OCI-LY1 (cell line): ENCODE measurements at regions not wholly inside any gene's neighbourhood (a gene's known extent, or its start where the extent isn't known, plus 50 kb on each side); places are given as distances from the start of the nearest gene placed in this dataset.

Source experiments
- H2AFZ ChIP-seq: fragments of 200-600 bp; sonication (generic), shearing (Covaris generic); 2 replicates; pipeline ENCODE4 v1.6.0; 2014; ENCODE audit warnings: antibody characterized with exemption, mild to moderate bottlenecking, low read length
- H3F3A ChIP-seq: fragments of 200-600 bp; sonication (generic), shearing (Covaris generic); 2 replicates; pipeline ENCODE4 v1.6.0; 2014; ENCODE audit warnings: mild to moderate bottlenecking, antibody characterized with exemption, low read length, moderate library complexity; ENCODE audit not compliant: insufficient read depth
- H3K27ac ChIP-seq: fragments of 200-600 bp; sonication (generic); 2 replicates; pipeline ENCODE4 v1.5.1; 2014; ENCODE audit warnings: low read length, mixed run types, mild to moderate bottlenecking, low read depth; ENCODE audit not compliant: poor library complexity, severe bottlenecking
- H3K27me3 ChIP-seq: fragments of 200-600 bp; sonication (generic); 2 replicates; pipeline ENCODE4 v1.6.0; 2014; ENCODE audit warnings: antibody characterized with exemption, mild to moderate bottlenecking, low read length, moderate library complexity; ENCODE audit not compliant: insufficient read depth
- H3K36me3 ChIP-seq: fragments of 200-600 bp; sonication (generic); 2 replicates; pipeline ENCODE4 v1.6.1; 2014; ENCODE audit warnings: mild to moderate bottlenecking, antibody characterized with exemption, low read length, moderate library complexity, mixed read lengths; ENCODE audit not compliant: insufficient read depth
- H3K4me1 ChIP-seq: fragments of 200-600 bp; sonication (generic); 2 replicates; pipeline ENCODE4 v1.5.1; 2014; ENCODE audit warnings: mild to moderate bottlenecking, low read length, moderate library complexity; ENCODE audit not compliant: insufficient read depth, severe bottlenecking
- H3K4me2 ChIP-seq: fragments of 200-600 bp; sonication (generic), shearing (Covaris generic); 2 replicates; pipeline ENCODE4 v1.6.1; 2014; ENCODE audit warnings: low read length
- H3K4me3 ChIP-seq: fragments of 200-600 bp; sonication (generic); 2 replicates; pipeline ENCODE4 v1.5.1; 2014; ENCODE audit warnings: low read length, low read depth, mild to moderate bottlenecking, mixed read lengths; ENCODE audit not compliant: poor library complexity, severe bottlenecking
- H3K79me2 ChIP-seq: fragments of 200-600 bp; shearing (Covaris generic); 2 replicates; pipeline ENCODE4 v1.6.1; 2016; ENCODE audit warnings: mixed run types, low read length, mixed read lengths; ENCODE audit not compliant: insufficient read depth
- H3K9ac ChIP-seq: fragments of 200-600 bp; sonication (generic), shearing (Covaris generic); 2 replicates; pipeline ENCODE4 v1.6.1; 2014; ENCODE audit warnings: mild to moderate bottlenecking, low read length, mixed read lengths
- H3K9me2 ChIP-seq: fragments of 200-600 bp; sonication (generic), shearing (Covaris generic); 2 replicates; pipeline ENCODE4 v1.6.1; 2014; ENCODE audit warnings: low read depth, mild to moderate bottlenecking, low read length, mixed read lengths
- H3K9me3 ChIP-seq: fragments of 200-600 bp; shearing (Covaris generic); 2 replicates; pipeline ENCODE4 v1.6.1; 2014; ENCODE audit warnings: low read length, mixed read lengths
- H4K20me1 ChIP-seq: fragments of 200-600 bp; sonication (generic), shearing (Covaris generic); 2 replicates; pipeline ENCODE4 v1.6.0; 2016; ENCODE audit warnings: mild to moderate bottlenecking, low read length; ENCODE audit not compliant: insufficient read depth
- CTCF ChIP-seq: fragments of 200-600 bp; sonication (generic), shearing (Covaris generic); IDR thresholded peaks from 2 replicates; pipeline ENCODE4 v1.5.1; 2017; ENCODE audit warnings: mild to moderate bottlenecking, antibody characterized with exemption, low read length, moderate library complexity, mixed read lengths
- EZH2 ChIP-seq: fragments of 200-600 bp; sonication (generic), shearing (Covaris generic); IDR thresholded peaks from 2 replicates; pipeline ENCODE4 v1.8.0; 2017; ENCODE audit warnings: borderline replicate concordance, mixed run types, mild to moderate bottlenecking, antibody characterized with exemption, low read length, moderate library complexity, mixed read lengths

DNA sequence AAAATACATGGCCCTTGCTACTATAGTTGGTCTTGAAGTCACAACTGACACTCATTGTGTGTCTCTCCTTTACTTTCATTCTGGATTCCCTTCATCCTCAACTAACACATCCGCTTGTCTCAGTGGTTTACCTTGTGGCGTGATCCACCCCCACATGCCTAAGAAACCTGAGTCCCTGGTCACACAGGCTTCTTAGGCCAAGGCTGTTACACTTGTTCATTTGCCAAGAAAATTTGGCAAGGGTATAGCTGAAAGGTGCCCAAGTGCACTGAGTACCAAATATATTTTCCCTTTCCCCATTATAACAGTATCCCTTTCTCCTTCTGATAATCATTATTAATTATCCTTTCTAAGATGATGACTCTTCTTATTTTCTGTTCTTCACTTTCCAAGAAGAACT, 207.6 kb upstream of the STAC start:
- Histone ChIP-seq H3K27ac (no peak overlapping the region), H3K27me3 (no peaks in the 10 kb centered on the region), H3K9me2 (no peaks in the 10 kb centered on the region), H3K9me3 (no peaks in the 10 kb centered on the region), H3K9ac (no peak overlapping the region), H2AFZ (no peak overlapping the region), H3K4me2 (no peak overlapping the region), H3K79me2 (no peaks in the 10 kb centered on the region), H3K4me3 (no peak overlapping the region), H3K36me3 (no peaks in the 10 kb centered on the region), H3F3A (no peaks in the 10 kb centered on the region), H4K20me1 (no peaks in the 10 kb centered on the region), H3K4me1 (no peaks in the 10 kb centered on the region)
- TF ChIP-seq CTCF: no peak

DNA sequence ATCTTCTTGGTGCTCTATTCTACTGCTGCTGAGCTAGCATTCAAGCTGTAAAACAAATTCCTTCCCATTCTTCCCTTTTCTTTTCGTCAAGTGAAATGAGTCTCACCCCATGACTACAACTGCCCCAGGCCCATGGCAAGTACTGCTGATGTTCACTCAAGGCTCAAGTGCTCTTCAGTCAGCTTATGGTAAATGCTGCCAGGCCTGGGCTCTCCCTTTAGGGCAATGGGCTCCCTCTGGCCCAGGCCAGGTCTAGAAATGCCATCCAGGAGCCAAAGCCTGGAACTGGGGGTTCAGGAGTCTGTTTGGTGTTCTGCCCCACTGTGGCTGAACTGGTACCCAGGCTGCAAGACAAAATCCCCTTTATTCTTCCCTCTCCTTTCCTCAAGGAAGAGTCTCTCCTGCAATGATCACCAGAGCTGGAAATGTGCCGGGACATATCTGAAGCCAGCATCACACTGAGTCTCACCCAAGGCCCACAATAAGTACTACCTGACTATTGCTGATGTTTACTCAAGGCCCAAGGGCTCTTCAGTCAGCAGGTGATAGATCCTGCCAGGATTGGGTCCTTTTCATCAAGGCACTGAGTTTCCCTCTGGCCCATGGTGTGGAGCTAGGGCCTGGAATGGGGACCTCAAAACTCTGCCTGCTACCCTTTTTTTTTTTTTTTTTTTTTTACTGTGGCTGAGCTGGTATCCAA, 205.0 kb upstream of the STAC start:
- TF ChIP-seq EZH2: no peak
- Histone ChIP-seq H3K9ac (no peak overlapping the region), H3K79me2 (no peaks in the 10 kb centered on the region), H3K27ac (no peak overlapping the region), H3K9me3 (no peaks in the 10 kb centered on the region), H3K4me3 (no peak overlapping the region), H3K27me3 (no peaks in the 10 kb centered on the region), H3K4me2 (no peak overlapping the region), H3K36me3 (no peaks in the 10 kb centered on the region), H3K4me1 (no peaks in the 10 kb centered on the region), H3F3A (no peaks in the 10 kb centered on the region), H2AFZ (no peak overlapping the region), H4K20me1 (no peaks in the 10 kb centered on the region), H3K9me2 (no peaks in the 10 kb centered on the region)

DNA sequence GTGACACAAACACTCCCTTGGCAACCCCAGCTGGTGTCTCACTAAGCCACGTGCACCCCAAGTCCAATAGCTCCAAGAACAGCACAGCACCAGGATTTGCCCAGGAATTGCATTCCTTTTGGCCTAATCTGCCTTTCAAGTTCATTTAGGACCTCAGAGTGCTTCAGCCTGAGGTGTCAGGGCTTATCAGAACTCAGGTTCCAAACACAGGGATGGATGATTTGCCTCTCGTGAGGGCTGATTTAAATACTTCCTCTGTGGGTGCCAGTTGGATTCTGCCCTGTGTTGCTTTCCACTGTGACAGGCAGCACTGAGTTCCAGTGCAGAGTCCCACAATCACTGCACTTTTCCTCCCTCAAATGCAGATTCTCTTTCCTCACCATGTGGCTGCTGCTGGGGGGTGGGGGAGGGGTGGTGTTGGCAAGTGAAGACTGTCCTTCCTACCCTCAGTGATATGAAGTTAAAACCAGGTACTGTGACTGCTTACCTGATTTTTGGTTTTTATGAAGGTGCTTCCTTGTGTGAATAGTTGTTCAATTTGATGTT, 204.3 kb upstream of the STAC start:
- no peak for TF ChIP-seq CTCF
- TF ChIP-seq EZH2: no peak
- no peaks in the 10 kb centered on the region for H3K36me3 ChIP-seq

DNA sequence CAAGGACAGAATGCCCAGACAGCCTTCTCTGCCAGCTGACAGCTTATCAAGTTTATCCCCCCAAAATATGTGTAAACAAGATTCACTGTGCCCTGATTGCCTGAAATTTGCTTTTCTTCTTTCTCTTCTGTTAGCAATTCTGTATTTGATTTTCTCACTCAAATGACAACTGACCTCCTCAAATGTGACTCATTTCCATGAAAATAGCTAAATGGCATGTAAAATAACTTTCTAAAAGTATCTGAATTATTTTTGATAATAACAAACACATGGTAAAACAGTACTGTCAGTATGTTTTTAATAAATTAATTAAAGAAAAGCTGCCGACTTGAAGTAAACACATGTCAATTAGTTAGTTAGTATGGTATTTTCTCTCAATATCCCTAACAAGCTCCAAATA, 202.3 kb upstream of the STAC start:
- Histone ChIP-seq H3K79me2 (no peaks in the 10 kb centered on the region), H3K27me3 (no peaks in the 10 kb centered on the region), H3K4me3 (no peak overlapping the region), H3F3A (no peaks in the 10 kb centered on the region), H3K4me1 (no peaks in the 10 kb centered on the region), H3K4me2 (no peak overlapping the region), H2AFZ (no peak overlapping the region), H3K9me2 (no peaks in the 10 kb centered on the region), H3K9me3 (no peaks in the 10 kb centered on the region), H3K9ac (no peak overlapping the region), H3K27ac (no peak overlapping the region), H3K36me3 (no peaks in the 10 kb centered on the region), H4K20me1 (no peaks in the 10 kb centered on the region)
- TF ChIP-seq EZH2 (no peak), CTCF (no peak)

More for the DNA sequence above, 204.3 kb upstream of the STAC start:
- no peaks in the 10 kb centered on the region for H3K4me1 ChIP-seq
- H3K79me2 ChIP-seq: no peaks in the 10 kb centered on the region
- H3K4me2 ChIP-seq: no peak overlapping the region
- H3K27ac ChIP-seq: no peak overlapping the region
- H3K9me3 ChIP-seq: no peaks in the 10 kb centered on the region
- no peaks in the 10 kb centered on the region for H3K9me2 ChIP-seq
- no peaks in the 10 kb centered on the region for H3F3A ChIP-seq
- H2AFZ ChIP-seq: no peak overlapping the region
- no peak overlapping the region for H3K4me3 ChIP-seq
- H3K9ac ChIP-seq: no peak overlapping the region
- H3K27me3 ChIP-seq: no peaks in the 10 kb centered on the region
- H4K20me1 ChIP-seq: no peaks in the 10 kb centered on the region
